B cell (primary cell): ENCODE measurements at regions not wholly inside any gene's neighbourhood (a gene's known extent, or its start where the extent isn't known, plus 50 kb on each side); places are given as distances from the start of the nearest gene placed in this dataset.

Experiments
- CTCF ChIP-seq: fragments of 200-600 bp; IDR thresholded peaks from one replicate; pipeline ENCODE4 v1.8.0; 2022; ENCODE audit warnings: antibody characterized with exemption, mild to moderate bottlenecking
- EZH2 ChIP-seq: IDR thresholded peaks from 2 replicates; pipeline ENCODE4 v1.6.1; 2012; ENCODE audit warnings: borderline replicate concordance, low read depth, mild to moderate bottlenecking, moderate library complexity, low read length; ENCODE audit not compliant: insufficient read depth, poor library complexity, severe bottlenecking

- TF ChIP-seq CTCF (no peak), EZH2 (no peak)
Measured at GRCh38 chr11:112834277-112834755, 126.9 kb upstream of the NCAM1 start.
